GM21515 (cell line): ENCODE measurements at regions not wholly inside any gene's neighbourhood (a gene's known extent, or its start where the extent isn't known, plus 50 kb on each side); places are given as distances from the start of the nearest gene placed in this dataset.
"Not testable (repeated sequence)": the region's sequence is repeated elsewhere in the genome, so short reads cannot be mapped to it uniquely, and the experiment has no call there.

Experiments
- ATAC-seq: cut with Tn5 transposase; IDR thresholded peaks from one replicate; pipeline ENCODE4 v1.9.1; 2021; ENCODE audit not compliant: unreplicated experiment

DNA sequence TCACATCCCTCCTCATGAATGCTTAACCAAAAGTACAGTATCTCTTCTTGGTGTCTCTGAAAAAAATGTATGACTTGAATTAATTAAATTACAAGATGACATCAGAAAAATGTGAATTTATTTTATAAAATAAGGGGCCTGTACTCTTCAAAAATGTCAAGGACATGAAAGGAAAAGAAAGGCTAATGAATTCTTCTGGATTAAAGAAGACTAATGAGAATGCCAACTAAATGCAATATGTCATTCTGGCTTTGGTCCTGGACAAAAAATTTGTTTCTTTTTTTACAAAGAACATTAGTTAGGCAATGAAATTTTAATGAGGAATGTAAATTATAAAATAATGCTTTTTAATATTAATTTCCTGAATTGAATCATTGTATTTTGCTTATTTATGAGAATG is 1125.7 kb downstream of the DNAJB9 start:
- ATAC-seq, result no peak

DNA sequence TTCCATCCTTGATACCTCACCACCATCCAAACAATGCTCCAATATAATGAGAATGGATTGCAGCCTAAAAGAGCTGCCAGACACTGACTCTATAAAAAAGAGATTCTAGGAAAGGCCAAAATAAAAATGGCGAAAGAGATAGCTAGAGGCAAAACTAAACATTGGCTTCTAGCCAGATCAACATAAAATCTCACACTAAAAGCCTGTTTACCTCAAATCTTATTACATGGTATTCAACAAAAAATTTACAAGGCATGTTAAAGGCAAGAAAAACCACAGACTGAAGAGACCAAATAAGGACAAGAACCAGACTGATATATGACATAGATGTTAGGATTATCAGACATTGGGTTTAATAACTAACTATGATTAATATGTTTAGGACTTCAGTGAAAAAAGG is 1127.0 kb downstream of the DNAJB9 start:
- ATAC-seq, result no peak

DNA sequence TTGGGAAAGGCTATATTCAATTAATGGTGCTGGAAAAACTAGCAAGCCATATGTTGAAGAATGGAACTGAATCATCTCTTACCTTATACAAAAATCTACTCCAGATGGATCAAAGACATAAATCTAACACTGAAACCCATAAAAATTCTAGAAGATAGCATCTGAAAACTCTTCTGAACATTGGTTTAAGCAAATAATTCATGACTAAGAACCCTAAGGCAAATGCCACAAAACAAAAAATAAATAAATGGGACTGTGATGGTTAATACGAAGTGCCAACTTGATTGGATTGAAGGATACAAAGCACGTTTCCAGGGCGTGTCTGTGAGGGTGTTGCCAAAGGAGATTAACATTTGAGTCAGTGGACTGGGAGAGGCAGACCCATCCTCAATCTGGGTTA is 1130.0 kb downstream of the DNAJB9 start:
- no peak for ATAC-seq

DNA sequence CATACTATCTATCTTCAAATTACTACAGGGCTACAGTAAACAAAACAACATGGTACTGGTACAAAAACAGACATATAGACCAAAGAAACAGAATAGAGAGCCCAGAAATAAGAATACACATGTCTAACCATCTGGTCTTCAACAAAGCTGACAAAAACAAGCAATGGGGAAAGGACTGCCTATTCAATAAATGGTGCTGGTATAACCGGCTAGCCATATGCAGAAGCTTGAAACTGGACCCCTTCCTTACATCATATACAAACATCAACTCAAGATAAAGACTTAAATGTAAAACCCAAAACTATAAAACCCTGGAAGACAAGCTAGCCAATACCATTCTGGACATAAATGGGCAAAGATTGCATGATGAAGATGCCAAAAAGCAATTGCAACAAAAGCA is 1143.7 kb downstream of the DNAJB9 start:
- ATAC-seq, result no peak

DNA sequence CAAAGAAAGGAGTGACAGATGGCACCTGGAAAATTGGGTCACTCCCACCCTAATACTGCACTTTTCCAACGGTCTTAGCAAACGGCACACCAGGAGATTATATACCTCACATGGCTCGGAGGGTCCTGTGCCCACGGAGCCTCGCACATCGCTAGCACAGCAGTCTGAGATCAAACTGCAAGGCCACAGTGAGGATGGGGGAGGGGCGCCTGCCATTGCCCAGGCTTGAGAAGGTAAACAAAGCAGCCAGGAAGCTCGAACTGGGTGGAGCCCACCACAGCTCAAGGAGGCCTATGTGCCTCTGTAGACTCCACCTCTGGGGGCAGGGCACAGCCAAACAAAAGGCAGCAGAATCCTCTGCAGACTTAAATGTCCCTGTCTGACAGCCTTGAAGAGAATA is 1149.7 kb downstream of the DNAJB9 start:
- not testable (repeated sequence) for ATAC-seq

DNA sequence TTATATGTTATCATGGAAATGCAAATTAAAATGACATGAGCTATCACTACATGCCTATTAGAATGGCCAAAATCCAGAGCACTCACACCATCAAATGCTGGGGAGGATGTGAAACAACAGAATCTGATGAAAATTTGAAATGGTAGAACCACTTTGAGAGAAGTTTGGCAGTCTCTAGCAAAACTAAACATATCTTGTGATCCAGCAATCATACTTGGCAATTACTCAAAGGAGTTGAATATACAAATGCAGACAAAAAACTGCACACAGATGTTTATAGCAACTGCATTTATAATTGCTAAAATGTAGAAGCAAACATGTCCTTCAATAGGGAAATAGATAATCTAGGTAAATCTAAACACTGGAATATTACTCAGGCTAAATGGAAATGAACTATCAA is 1164.9 kb downstream of the DNAJB9 start:
- ATAC-seq, result no peak

DNA sequence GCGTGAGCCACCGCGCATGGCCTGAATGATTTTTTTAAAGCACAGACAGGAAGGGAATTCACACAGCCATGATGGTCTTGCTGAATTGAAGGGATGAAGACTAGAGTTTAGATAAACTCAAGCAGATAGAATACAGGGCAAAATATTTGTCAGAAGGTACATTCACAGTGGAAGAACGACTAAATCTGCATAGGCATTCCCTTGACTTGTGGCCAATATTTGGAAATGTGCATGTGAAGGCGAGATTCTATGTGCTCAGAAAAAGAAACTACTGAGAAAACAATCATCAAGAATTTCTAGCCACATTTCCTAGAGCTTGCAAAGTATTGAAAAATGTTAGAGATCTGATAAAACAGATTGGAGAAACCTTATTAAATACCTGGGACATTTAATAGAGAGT is 1166.2 kb downstream of the DNAJB9 start:
- ATAC-seq, result no peak

DNA sequence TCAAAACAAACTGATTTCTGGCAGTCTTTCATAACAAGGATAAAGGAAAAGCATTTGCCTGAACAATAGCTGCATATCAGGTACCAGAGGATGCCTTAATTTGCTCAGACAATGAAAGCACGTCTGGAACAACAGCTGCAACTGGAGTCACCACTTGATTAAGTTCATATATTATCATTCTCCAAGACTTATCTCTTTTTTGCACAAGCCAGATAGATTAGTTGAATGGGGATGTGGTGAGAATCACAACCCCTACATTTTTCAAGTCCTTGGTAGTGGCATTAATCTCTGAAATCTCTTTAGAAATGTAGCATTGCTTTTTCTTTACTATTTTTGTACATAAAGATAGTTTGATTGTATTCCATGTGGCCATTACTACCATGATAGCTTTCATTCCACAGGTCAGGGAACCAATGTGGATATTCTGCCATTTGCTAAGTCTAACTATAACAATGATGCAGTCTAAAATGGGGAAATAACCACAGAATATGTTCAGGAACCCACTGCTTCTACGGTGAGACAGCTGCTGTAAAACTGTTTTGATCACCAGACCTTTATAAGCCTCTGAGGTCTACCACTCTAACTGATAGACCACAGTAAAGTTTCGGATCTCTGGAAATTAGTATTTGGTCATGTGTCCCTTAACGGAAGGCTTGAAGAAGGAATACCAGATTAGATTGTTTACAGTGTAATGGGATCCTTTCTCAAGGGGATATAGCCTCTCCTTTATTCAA is 1176.2 kb downstream of the DNAJB9 start:
- no peak for ATAC-seq

DNA sequence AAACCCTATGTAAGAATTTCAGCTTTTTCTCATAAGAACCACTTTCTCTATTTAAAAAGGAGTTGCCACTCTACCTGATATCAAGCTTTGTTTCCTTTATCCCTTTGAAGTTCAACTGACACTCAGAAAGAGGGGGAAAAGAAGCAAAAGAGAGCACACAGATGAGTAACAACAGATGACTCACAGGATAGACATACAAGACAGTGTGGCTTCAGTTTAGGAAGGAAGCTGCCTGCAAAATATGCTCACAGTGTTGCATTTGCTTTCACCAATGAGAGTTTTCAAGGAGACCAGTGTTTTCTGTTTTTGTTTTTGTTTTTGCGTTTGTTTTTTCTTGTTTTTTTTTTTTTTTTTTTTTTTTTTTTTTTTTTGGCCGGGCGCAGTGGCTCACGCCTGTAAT is 1181.6 kb downstream of the DNAJB9 start:
- ATAC-seq, result no peak

DNA sequence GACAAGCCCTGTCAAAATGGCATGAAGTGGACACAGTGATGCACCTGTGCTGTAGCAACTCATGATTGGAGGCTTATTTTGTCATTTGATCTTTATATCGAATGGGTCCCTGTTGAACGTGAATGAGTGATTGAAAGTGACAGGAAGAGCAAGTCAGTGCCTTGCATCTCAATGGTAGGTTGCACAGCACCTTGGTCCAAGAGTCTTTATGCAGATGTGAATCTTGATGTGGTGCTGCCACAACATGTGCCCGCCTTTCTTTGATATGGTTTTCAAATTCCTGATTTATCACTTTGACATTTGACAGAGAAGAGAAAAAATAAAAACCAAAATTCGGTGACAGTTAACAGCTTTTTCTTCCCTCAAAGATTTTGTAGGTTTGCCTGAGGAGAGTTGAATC is 1182.4 kb downstream of the DNAJB9 start:
- ATAC-seq, result no peak

DNA sequence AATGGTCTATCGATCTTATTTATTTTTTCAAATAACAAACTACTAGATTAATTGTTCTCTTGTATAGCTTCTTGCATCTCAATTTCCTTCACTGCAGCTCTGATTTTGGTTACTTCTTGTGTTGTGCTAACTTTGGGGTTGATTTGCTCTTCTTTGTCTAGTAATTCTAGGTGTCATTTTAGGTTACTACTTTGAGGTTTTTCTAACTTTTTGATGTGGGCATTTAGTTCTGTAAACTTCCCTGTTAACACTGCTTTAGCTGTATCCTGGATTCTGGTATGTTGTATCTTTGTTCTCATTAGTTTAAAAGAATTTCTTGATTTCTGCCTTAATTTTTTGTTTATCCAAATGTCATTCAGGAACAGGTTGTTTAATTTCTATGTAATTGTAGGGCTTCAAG is 1188.0 kb downstream of the DNAJB9 start:
- ATAC-seq, result no peak

DNA sequence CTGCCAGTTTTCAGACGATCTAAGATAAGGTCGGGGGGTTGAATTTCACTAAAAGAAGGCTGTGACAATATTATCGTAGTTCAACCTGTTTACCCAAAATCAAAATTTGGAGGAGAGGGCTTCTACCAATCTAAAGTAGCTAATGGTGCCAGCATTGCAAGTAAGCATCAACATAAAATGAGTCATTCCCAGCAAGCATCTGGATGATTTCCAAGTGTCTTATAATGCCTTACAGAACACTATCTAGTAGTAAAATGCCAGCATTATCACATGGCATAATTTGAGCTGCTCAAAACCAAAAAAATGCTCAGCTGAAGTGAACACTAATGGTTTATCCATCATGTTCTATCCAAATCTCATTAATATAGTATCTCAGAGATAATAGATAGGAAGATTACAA is 1193.9 kb downstream of the DNAJB9 start:
- no peak for ATAC-seq

DNA sequence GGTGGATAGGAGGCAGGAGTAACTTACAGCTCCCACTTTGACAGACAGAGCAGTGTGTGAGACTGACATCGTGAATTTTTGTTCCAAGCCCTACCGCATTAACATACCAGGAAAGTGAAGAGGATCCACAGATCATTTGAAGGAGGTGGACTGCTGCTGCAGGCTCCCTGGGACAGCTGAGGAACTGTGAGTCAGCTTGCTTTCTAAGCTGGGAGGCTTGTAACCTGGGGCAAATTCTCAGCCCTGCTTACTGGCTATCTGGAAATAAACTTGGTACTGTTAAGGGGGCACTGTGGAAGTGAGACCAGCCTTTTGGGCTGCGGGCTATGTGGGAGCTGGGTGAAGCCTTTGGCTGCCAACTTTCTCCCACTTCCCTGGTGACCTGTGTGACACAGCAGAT is 1202.5 kb downstream of the DNAJB9 start:
- ATAC-seq, result no peak

DNA sequence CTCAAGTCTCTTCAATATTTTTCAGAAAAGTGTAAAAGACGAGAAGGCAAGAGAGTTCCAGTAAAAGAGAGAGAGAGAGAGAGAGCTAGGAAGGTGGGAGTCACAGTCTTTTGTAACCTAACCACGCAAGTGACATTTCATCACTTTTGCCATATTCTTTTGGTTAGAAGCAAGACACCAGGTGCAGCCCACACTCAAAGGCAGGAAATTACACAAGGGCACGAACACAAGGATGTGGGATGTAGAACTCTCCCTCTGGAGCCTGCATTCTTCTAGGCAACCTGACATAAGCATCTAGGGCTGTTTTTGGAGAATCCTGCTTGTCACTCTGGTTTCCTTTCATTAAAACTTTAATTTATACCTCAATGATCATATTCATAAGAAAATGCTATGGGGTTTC is 1213.1 kb downstream of the DNAJB9 start:
- no peak for ATAC-seq

DNA sequence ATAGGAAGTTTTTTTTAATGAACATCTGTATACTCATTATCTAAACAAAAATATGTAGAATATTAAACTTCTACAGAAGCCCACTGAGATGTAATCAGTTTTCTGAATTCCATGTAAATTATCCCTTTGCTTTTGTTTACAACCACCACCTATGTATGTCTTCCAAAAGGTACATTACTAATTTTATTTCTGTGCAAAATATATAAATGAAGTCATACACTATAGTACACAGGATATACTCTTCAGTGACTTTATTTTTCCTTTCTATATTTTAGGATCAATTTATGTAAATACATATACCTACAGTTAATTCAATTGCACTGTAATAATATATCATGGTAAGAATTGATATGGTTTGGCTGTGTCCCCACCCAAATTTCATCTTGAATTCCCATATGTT is 1236.9 kb downstream of the DNAJB9 start:
- no peak for ATAC-seq

DNA sequence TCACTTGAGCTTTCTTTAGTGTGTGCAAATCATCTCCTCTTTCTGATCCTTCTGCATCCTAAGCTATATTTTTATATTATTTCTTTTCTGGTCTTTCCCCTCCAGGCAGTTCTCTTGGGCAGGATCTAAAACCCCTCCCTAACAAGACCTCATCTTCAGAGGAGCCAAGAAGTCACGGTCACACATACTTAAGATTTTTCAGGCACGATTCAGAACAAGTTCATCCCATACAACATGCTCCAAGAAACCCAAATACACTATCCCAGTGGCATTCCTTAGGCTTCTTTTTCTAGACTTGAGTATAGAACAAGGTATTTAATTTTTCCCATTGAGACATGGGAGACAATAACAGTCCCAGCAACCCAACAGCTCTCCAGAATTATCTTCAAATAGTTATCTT is 1251.5 kb downstream of the DNAJB9 start:
- ATAC-seq, result no peak

DNA sequence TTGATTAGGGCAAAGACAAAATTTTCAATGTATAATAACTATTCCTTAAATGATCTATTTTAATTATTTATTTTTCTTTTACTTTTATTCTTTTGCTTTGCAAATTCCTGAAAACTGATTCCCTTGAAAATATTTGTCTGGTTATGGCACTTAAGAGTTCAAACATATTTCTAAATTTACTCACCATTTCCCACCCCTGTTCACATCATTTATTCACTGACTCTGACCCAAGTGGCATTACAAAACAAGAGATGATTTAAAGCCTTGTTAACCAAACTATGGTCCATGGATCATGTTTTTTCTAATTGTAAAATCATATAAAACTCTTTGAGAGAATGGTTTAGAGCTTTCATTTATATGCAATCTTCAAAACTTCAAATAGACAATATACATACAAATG is 1256.1 kb upstream of the LRRN3 start:
- ATAC-seq, result no peak

DNA sequence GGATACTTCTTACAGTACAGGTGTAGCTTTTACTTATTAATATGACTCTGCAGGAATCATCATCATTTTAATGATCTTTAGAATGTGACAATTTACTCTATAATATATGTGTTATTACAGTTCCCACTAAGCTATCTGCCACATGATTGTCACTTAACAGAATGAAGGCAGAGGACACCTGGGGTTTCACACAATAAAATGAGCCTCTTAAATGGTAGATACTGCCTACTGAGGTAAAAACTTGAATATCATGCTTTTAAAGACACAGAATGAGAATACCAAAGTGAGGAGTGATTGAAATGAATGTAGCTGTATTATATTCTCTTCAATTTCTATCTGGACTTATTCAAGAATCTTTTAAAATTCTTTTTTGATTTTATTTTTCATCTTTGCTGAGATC is 1255.3 kb upstream of the LRRN3 start:
- no peak for ATAC-seq

DNA sequence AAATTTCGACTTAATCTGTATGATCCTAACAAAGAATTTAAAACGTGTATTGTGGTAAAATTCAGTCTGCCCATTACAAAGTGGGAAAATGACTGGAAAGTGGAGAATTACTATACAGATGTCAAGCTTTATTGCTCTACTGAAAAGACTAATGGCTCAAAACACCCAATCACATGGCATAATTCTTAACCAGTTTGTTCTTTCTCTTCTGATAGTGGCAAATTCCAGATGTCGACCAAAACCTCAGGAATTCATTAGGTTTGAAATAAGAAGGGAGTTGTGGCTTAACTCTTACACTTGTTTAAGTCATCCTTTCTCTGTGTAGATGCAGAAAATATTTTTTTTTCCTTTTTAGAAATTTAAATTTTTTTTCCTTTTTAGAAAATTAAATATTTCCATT is 1254.9 kb upstream of the LRRN3 start:
- no peak for ATAC-seq

DNA sequence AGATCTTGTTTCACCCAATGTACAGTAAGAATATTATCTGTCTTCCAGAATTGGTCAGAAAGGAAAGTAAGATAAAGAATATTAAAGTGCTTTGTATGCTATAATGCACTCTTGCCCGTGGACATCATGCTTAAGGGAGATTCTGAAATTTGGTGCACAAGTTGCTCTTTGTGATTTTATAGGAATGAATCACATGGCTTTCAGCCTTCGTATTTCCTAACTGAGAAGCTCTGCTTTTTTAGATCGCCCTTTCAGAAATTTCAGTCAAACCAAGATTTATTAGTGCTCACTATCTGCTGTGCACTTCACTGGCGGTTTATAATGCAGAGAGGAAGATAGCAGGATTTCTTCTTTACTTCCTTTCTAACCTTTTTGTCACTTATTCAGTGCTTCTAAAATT is 1248.5 kb upstream of the LRRN3 start:
- no peak for ATAC-seq

DNA sequence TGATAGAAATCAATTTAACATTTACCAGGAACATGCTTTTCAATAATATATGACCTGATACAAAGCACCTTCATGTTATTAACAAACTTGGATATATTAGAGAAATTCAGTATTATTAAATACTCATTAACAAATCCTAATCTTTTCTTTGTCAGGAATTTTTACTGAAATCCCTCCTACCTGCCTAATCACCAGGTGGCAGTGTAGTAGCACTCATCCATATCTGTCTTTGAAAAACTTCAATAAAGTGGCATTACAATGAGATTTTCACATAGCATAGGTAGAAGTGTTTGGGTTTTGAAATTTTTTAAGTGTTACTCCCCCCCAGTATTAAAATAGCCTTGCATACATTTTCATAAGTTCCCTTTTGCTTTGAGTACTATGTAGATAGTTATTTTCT is 1246.6 kb upstream of the LRRN3 start:
- ATAC-seq, result no peak

DNA sequence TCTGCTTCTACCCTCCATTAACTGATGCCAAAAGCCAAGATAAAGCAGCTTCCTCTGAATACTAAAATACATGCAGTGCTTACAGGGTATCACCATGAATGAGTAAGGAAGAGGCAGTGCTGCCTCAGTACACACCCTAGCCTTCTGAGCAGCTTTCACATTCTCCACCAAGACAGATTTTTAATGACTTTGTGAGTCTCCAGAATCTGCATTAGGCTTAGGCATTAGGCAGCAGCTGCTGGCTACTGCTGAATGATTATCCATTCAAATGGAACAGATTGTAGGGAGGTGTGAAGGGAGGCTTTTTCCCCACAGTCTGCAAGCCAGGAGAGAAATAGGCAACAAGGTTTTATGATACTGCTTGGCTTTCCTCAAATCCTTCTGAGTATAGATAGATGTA is 1226.7 kb upstream of the LRRN3 start:
- ATAC-seq, result no peak

DNA sequence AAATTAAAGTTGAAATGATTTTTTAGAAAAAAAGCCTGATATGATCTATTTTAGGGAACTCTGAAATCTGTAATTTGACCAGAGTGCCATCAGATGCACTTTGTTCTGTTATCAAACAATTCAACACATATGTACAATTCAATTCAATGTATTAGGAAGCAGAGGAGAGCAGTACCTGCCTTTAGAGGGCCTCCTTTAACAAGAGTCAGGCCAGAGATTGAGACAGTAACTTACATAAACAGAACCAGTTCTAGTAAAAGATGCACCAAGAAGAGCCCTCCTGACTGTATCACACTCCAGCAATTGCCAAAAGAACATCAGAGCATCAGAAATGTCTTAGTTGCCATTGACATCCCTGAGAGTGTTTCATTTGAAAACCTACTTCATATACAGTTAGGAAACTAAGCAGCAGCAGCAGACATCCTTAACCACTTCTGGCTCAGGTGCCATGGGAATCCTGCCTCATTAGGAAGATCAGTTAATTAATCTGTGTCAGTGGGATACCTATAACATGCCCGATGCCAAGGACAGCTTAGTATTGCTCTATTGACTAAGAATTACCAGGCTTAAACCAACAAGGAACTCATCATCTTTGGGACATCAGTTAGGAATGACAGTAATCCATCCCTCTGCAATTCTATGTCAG is 1222.6 kb upstream of the LRRN3 start:
- ATAC-seq, result no peak
